Stimulated activated CD8-positive, alpha-beta memory T cell treated with anti-CD3 and anti-CD28 coated beads, Interleukin-7, amount 100 ng/mL, for 4 hours (primary cell): ENCODE measurements at regions not wholly inside any gene's neighbourhood (a gene's known extent, or its start where the extent isn't known, plus 50 kb on each side); places are given as distances from the start of the nearest gene placed in this dataset.

Source experiments
- DNase-seq, 2 donors: peaks; one replicate each; pipeline ENCODE4 v3.0.0-alpha.2; 2020; ENCODE audit warnings: low read depth in 2 of 2

GRCh38 chr6:133754298-133754697 is 134.6 kb upstream of the TCF21 start:
- DNase-seq: no peak

- DNase-seq: no peak
Observed at GRCh38 chr6:133756078-133756695, 132.7 kb upstream of the TCF21 start.

DNA sequence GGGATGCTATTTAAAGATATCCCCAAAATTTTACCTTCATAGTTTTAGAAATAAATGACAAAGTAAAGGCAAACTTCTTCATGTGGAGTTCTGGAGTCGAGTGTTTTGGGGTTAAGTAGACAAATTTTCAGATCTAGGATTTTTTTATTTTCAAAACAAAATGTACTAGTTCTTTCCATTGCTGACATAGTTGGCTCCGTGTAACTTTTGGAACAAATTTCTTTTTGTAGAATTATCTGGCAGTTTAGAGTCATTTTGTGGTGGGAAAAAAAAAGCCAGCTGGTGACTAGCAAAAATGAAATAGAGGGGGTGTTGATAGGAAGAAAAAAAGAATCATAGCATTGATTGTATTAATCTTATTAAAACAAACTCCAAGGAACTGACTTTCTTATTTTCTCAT is 131.6 kb upstream of the TCF21 start:
- DNase-seq: no peak

- DNase-seq: no peak
Observed at GRCh38 chr6:133758815-133759335, 130.0 kb upstream of the TCF21 start.

DNA sequence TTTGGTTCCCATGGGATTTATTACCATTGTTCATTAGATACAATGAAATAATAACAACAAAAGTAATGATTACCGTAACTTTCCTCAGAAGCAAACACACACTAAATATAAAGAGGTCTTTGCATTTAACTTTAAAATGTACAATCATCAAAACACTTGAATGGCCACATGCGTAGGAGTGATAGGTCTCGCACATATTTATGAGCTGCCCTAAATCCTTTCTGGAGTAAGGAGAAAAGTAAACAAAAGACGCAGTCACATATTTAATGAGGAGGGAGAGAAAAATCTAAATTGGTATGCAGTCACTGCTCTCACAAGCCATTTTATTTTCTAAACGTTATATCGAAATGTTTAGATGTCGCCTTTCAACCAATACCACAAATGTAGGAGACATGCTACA is 129.4 kb upstream of the TCF21 start:
- no peak for DNase-seq

GRCh38 chr6:133761706-133762105 is 127.2 kb upstream of the TCF21 start:
- no peak for DNase-seq

DNA sequence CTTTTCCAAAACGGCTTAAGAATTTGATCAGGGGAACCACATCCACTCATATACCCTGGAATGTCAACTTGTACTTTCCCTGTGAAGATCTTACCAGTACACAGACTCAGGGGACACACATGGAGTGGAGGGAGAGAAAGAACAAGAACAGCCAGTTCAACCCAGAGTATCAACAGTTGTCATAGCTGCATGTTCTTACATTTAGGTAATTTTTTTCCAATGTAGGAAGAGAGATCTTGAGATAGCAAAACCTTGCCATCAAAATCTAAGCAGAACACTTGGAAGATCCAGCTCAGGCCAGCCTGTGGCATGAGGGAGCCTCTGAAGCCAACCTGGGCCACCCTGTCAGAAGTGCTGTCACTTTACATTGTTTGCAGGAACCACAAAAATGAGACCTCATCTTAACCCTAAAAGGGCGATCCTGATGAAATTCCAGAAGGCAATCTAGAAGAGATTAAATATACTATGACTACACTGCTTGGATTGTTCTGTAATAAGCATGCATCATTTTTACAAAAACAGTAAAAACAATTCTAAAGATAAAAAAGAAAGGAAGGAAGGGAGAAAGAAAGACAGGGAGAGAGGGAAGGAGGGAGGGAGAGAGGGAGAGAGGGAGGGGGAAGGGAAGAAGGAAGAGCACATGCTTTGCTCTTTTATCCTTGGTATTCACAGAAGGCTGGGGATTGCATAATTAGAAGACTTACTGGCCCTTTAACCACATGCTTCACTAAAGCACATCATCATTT is 124.7 kb upstream of the TCF21 start:
- DNase-seq: no peak

- DNase-seq: no peak
Observed at GRCh38 chr6:133764754-133765208, 124.1 kb upstream of the TCF21 start.

- DNase-seq: no peak
Observed at GRCh38 chr6:133767357-133767970, 121.4 kb upstream of the TCF21 start.

GRCh38 chr6:133768656-133769295 is 120.1 kb upstream of the TCF21 start:
- no peak for DNase-seq

DNA sequence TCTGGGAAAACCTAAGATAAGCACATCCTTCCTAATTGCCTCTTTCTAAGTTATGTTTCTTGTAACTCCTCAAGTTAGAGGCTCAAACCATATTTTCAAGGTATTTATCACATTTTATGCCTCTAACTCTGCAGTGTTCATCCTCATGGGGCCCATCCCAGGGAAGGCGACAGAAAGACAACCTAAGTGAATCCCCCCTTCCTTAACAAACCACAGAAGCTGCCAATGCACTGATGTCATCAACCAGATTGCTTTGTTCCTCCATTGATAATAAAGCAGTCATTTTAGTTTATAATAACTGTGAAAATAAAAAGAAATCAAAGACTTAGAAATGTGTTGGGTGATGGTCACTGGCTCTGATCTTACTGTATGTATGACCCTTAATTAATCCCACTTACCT is 119.5 kb upstream of the TCF21 start:
- no peak for DNase-seq

DNA sequence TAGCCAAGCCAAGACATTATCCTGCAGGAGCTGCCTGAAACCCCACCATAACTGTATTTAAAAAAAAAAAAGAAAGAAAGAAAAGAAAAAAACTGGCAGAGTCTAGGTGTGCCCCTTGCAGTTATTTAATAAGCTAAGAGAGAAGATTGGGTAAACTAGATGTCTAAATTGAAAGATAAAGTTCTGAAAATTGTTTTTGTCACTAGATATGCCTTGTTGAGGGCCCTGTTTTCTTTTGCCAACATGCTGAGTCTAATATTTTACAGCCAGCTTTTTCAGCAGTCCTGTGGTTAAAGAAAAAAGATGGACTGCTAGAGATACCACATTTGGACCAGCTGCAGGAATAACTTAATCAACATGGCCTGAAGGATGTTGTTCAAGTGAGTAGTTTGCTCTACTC is 116.3 kb upstream of the TCF21 start:
- no peak for DNase-seq

- no peak for DNase-seq
Observed at GRCh38 chr6:133773776-133774175, 115.1 kb upstream of the TCF21 start.

- no peak for DNase-seq
Observed at GRCh38 chr6:133774356-133774755, 114.6 kb upstream of the TCF21 start.

- no peak for DNase-seq
Observed at GRCh38 chr6:133778414-133779130, 110.3 kb upstream of the TCF21 start.

DNA sequence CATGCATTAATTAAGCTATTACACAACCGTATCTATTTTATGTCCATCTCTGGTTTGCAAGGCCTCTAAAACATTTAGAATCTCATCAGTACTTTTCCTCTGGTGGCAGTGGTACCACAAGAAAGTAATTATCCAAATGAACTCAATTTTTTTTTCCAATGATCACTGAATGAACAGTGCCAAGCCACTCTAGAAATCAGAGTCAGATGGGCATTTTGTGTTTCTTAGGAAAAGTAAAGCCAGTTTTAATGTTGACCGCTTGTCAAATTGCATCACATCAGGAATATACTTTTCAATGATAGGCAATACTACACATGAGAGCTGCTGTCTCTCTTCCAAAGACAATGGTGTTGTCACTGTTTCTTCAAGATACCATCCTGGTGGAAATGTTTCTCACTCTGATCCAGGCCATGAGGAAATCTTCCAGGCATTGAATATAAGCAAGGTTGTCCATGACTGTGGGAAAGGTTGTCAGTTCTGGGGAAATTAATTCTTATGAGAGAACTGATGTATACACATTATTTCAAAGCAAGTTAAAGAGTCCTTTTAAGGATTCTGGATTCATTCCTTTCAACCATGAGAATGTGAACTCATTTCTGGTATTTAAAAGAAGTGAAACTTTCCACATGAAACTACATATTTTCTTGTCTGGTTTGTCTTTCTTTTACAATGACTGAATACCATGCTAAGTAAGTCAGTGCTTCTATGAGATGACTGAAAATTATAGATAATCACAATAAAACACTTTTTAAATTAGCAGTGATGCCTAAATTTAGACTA is 108.8 kb upstream of the TCF21 start:
- DNase-seq: no peak

DNA sequence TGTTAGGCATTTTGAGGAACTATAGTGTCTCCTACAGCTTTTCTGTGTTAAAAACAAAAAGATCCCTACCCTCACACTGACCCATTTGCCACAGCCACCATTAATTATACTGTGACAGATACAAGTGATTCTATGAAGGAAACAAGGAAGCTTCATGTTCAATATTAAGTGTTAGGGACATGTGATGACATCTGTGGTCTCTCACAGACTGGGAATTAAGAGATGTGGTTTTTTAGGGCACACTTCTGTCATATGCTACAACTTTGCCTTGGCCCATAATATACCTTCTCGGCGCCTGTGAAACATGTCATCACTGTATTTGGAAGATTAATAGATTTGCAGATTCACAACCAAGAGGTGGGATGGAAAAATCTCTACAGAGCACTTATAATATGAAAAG is 102.9 kb upstream of the TCF21 start:
- DNase-seq: no peak

DNA sequence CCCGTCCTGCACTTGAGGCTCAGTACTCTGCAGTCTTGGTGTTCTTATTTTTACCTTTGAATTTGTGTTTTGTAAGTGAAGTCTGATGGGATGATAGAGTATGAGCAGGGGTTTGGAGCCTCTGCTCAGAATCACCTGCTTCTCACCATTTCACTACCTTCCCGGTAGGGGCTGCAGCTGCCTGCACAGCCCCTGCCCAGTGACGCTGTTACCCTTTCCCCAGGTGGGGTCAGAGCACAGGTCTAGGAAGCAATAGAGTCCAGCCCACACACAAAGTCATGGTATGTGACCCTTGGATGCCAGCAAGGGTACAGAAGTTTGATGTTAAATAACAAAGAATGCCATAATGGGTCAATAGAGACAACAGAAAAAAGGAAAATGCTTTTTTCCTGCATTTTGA is 101.8 kb upstream of the TCF21 start:
- no peak for DNase-seq

- DNase-seq: no peak
Observed at GRCh38 chr6:133787859-133788505, 100.9 kb upstream of the TCF21 start.

- DNase-seq: no peak
Observed at GRCh38 chr6:133788556-133788955, 100.4 kb upstream of the TCF21 start.
